ENCODE measurements at regions not wholly inside any gene's neighbourhood (a gene's known extent, or its start where the extent isn't known, plus 50 kb on each side); places are given as distances from the start of the nearest gene placed in this dataset.

GRCh38 chr5:27158775-27159174 lies 120.4 kb upstream of the CDH9 start:
- ChIA-PET CTCF (no interaction called here), POLR2A (no interaction called here)
- no peak for DNase-seq (ENCODE audit: extremely low spot score)
- TF ChIP-seq CTCF (IDR thresholded peaks at IDR 0.05; ENCODE audit: control extremely low read depth, extremely low read depth, low read depth, missing control alignments): no peak

DNA sequence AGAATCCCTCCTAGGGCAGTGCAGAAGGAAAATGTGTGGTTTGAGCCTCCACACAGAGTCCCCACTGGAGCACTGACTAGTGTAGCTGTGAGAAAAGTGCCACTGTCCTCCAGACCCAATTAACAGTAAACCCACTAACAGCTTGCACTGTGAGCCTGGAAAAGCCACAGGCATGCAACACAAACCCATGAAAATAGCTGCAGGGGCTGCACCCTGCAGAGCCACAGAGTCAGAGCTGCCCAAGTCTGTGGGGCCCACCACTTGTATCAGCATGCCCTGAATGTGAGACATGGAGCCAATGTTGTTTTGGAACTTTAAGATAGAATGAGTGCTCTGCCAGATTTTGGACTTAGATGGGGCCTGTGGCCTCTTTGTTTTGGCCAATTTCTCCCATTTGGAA lies 119.8 kb upstream of the CDH9 start:
- ChIA-PET POLR2A (no interaction called here), CTCF (no interaction called here)
- TF ChIP-seq CTCF (IDR thresholded peaks at IDR 0.05; ENCODE audit: control extremely low read depth, extremely low read depth, low read depth, missing control alignments): no peak
- no peak for DNase-seq (ENCODE audit: extremely low spot score)

DNA sequence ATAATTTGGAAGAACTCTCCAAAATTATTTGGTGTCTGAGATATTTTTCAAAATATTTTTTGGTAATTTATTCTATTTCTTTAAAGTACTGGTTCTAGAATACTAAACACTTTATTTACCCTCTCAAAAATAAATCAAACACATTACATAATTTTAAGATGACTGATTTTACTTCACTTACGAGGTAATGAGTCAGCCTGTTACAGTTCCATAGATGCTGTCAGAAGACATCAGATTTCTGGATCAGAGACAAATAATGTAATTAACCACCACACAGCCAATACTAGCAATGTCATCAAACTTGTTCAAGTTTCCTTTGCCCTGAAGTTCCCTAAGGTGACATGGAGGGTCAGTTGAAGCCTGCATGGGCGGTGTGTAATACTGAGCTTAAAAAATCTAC lies 106.1 kb upstream of the CDH9 start:
- POLR2A ChIA-PET: no interaction called here
- no peak for TF ChIP-seq CTCF (IDR thresholded peaks at IDR 0.05; ENCODE audit: control extremely low read depth, extremely low read depth, low read depth, missing control alignments)
- DNase-seq (ENCODE audit: extremely low spot score): no peak
- CTCF ChIA-PET: no interaction called here

DNA sequence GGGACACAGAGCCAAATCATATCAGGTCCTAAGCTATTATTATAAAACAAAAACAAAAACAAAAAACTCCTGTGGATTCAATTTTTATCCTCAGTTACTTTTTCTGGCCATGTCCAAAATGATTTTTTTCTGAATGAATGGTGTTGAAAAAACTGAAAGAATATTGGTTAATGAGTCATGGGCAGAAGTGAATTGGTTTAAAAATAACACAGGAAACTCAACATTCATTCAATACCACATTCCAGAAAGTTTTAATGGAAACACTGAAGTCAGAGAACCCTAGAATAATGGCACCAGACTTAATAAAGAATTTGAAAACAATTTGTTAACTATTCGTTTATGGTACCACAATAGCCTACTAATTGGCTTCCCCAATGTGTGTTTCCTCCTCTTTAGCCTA lies 102.4 kb upstream of the CDH9 start:
- CTCF ChIA-PET: no interaction called here
- POLR2A ChIA-PET: no interaction called here
- no peak for DNase-seq (ENCODE audit: extremely low spot score)
- no peak for TF ChIP-seq CTCF (IDR thresholded peaks at IDR 0.05; ENCODE audit: control extremely low read depth, extremely low read depth, low read depth, missing control alignments)

DNA sequence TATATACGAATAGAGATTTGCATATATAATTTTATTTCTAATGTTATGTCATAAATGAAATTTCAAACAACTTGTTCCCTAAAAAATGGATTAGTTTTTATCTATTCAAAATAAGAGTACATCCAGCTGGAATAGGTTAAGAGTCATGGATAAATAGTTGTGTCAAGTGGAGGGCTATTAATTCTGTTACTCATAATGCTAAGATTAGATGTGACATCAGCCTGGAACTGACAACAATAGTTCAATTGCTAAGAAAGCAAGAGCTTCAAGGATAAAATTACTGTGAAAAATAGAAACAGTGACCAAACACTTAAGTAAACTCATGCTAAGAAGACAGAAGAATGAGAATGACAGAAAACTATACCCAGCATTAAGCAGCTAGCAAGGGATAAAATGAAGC lies 92.2 kb upstream of the CDH9 start:
- no peak for DNase-seq (ENCODE audit: extremely low spot score)
- POLR2A ChIA-PET: no interaction called here
- CTCF ChIA-PET: interaction anchor here (1.0 to 1.4 kb wide), 3 partner anchors 9 to 35 kb away, joined by 3 to 6 read pairs (median 3); no protein-coding TSS in a partner anchor
- TF ChIP-seq CTCF (IDR thresholded peaks at IDR 0.05; ENCODE audit: control extremely low read depth, extremely low read depth, low read depth, missing control alignments): no peak

GRCh38 chr5:27129926-27130325 lies 91.5 kb upstream of the CDH9 start:
- POLR2A ChIA-PET: no interaction called here
- CTCF ChIA-PET: interaction anchor here (1.2 to 1.4 kb wide), 2 partner anchors 9 to 35 kb away, joined by 3 to 6 read pairs; no protein-coding TSS in a partner anchor
- DNase-seq (ENCODE audit: extremely low spot score): no peak
- TF ChIP-seq CTCF (IDR thresholded peaks at IDR 0.05; ENCODE audit: control extremely low read depth, extremely low read depth, low read depth, missing control alignments): no peak

- DNase-seq (ENCODE audit: extremely low spot score): no peak
- POLR2A ChIA-PET: no interaction called here
- no peak for TF ChIP-seq CTCF (IDR thresholded peaks at IDR 0.05; ENCODE audit: control extremely low read depth, extremely low read depth, low read depth, missing control alignments)
- CTCF ChIA-PET: no interaction called here
Observed at GRCh38 chr5:27125856-27126255, 87.5 kb upstream of the CDH9 start.

Data from GM10248 (cell line).